ENCODE measurements at regions not wholly inside any gene's neighbourhood (a gene's known extent, or its start where the extent isn't known, plus 50 kb on each side); places are given as distances from the start of the nearest gene placed in this dataset.

- POLR2A ChIA-PET = no interaction called here
- CTCF ChIA-PET = no interaction called here
- Mint-ChIP-seq H3K27ac (ENCODE audit: unreplicated experiment) (no peak overlapping the region), H3K36me3 (ENCODE audit: insufficient read depth, unreplicated experiment) (no peaks in the 10 kb centered on the region), H3K4me3 (ENCODE audit: unreplicated experiment) (no peak overlapping the region), H3K27me3 (ENCODE audit: insufficient read depth, unreplicated experiment) (no peaks in the 10 kb centered on the region), H3K4me1 (ENCODE audit: low read depth, unreplicated experiment) (no peaks in the 10 kb centered on the region), H3K9me3 (ENCODE audit: unreplicated experiment) (no peaks in the 10 kb centered on the region)
- Histone ChIP-seq H3K4me3 (ENCODE audit: low read depth, low read length) (no peak overlapping the region), H3K4me1 (no peaks in the 10 kb centered on the region), H3K27me3 (replicated peaks; ENCODE audit: control insufficient read depth, insufficient read depth, low read length) (no peaks in the 10 kb centered on the region), H3K36me3 (ENCODE audit: control insufficient read depth, insufficient read depth, low read length) (no peaks in the 10 kb centered on the region), H3K9me3 (no peaks in the 10 kb centered on the region)
- no peak for TF ChIP-seq CTCF (IDR thresholded peaks at IDR 0.05; ENCODE audit: insufficient read depth in 1 of 2, low read depth in 1 of 2, low read length in 1 of 2, severe bottlenecking in 1 of 2, unreplicated experiment in 1 of 2)
- intact Hi-C loops (cut with micrococcal nuclease; ENCODE audit: unreplicated experiment) = no loop called here
- DNase-seq = no peak
- no TSS peak for BruUV-seq (replicated peaks)
These were observed 325.2 kb downstream of the OSR1 start for GRCh38 chr2:19033240-19033639.

- no peaks in the 10 kb centered on the region for H3K9me3 Mint-ChIP-seq (ENCODE audit: unreplicated experiment)
These were observed 326.8 kb downstream of the OSR1 start for GRCh38 chr2:19031642-19032041.

GRCh38 chr2:19029655-19030054 lies 328.8 kb downstream of the OSR1 start:
- Mint-ChIP-seq H3K27ac (ENCODE audit: unreplicated experiment) (no peak overlapping the region), H3K27me3 (ENCODE audit: insufficient read depth, unreplicated experiment) (no peaks in the 10 kb centered on the region), H3K4me3 (ENCODE audit: unreplicated experiment) (no peak overlapping the region), H3K36me3 (ENCODE audit: insufficient read depth, unreplicated experiment) (no peaks in the 10 kb centered on the region), H3K4me1 (ENCODE audit: low read depth, unreplicated experiment) (no peaks in the 10 kb centered on the region), H3K9me3 (ENCODE audit: unreplicated experiment) (no peaks in the 10 kb centered on the region)
- CTCF ChIA-PET = no interaction called here
- Histone ChIP-seq H3K9me3 (no peaks in the 10 kb centered on the region), H3K4me3 (ENCODE audit: low read depth, low read length) (no peak overlapping the region), H3K4me1 (no peaks in the 10 kb centered on the region), H3K36me3 (ENCODE audit: control insufficient read depth, insufficient read depth, low read length) (no peaks in the 10 kb centered on the region), H3K27me3 (replicated peaks; ENCODE audit: control insufficient read depth, insufficient read depth, low read length) (no peaks in the 10 kb centered on the region)
- TF ChIP-seq CTCF (IDR thresholded peaks at IDR 0.05; ENCODE audit: insufficient read depth in 1 of 2, low read depth in 1 of 2, low read length in 1 of 2, severe bottlenecking in 1 of 2, unreplicated experiment in 1 of 2) = no peak
- intact Hi-C loops (cut with micrococcal nuclease; ENCODE audit: unreplicated experiment) = no loop called here
- POLR2A ChIA-PET = no interaction called here
- no peak for DNase-seq
- BruUV-seq (replicated peaks) = no TSS peak

More at GRCh38 chr2:19031642-19032041, 326.8 kb downstream of the OSR1 start:
- Histone ChIP-seq H3K9me3 (no peaks in the 10 kb centered on the region), H3K36me3 (ENCODE audit: control insufficient read depth, insufficient read depth, low read length) (no peaks in the 10 kb centered on the region), H3K4me1 (no peaks in the 10 kb centered on the region), H3K4me3 (ENCODE audit: low read depth, low read length) (no peak overlapping the region), H3K27me3 (replicated peaks; ENCODE audit: control insufficient read depth, insufficient read depth, low read length) (no peaks in the 10 kb centered on the region)
- ChIA-PET CTCF (no interaction called here), POLR2A (no interaction called here)
- no peak overlapping the region for H3K4me3 Mint-ChIP-seq (ENCODE audit: unreplicated experiment)
- H3K36me3 Mint-ChIP-seq (ENCODE audit: insufficient read depth, unreplicated experiment) = no peaks in the 10 kb centered on the region
- TF ChIP-seq CTCF (IDR thresholded peaks at IDR 0.05; ENCODE audit: insufficient read depth in 1 of 2, low read depth in 1 of 2, low read length in 1 of 2, severe bottlenecking in 1 of 2, unreplicated experiment in 1 of 2) = no peak
- no peaks in the 10 kb centered on the region for H3K27me3 Mint-ChIP-seq (ENCODE audit: insufficient read depth, unreplicated experiment)
- intact Hi-C loops (cut with micrococcal nuclease; ENCODE audit: unreplicated experiment) = no loop called here
- no peak overlapping the region for H3K27ac Mint-ChIP-seq (ENCODE audit: unreplicated experiment)
- DNase-seq = no peak
- no peaks in the 10 kb centered on the region for H3K4me1 Mint-ChIP-seq (ENCODE audit: low read depth, unreplicated experiment)
- no TSS peak for BruUV-seq (replicated peaks)
